ENCODE measurements at regions not wholly inside any gene's neighbourhood (a gene's known extent, or its start where the extent isn't known, plus 50 kb on each side); places are given as distances from the start of the nearest gene placed in this dataset.

GRCh38 chr4:65126200-65126599, 544.1 kb downstream of the EPHA5 start:
- DNase-seq (ENCODE audit: low spot score), result no peak

GRCh38 chr4:65120287-65120686, 550.0 kb downstream of the EPHA5 start:
- DNase-seq (ENCODE audit: low spot score), result no peak

GRCh38 chr4:65102419-65102818, 567.9 kb downstream of the EPHA5 start:
- no peak for DNase-seq (ENCODE audit: low spot score)

- DNase-seq (ENCODE audit: low spot score), result no peak
These were observed 573.7 kb downstream of the EPHA5 start for GRCh38 chr4:65096630-65097029.

- DNase-seq (ENCODE audit: low spot score), result no peak
These were observed 580.6 kb downstream of the EPHA5 start for GRCh38 chr4:65089666-65090065.

- no peak for DNase-seq (ENCODE audit: low spot score)
These were observed 587.2 kb downstream of the EPHA5 start for GRCh38 chr4:65083076-65083475.

GRCh38 chr4:65071564-65071963, 598.7 kb downstream of the EPHA5 start:
- DNase-seq (ENCODE audit: low spot score), result no peak

GRCh38 chr4:65069177-65069576, 601.1 kb downstream of the EPHA5 start:
- no peak for DNase-seq (ENCODE audit: low spot score)

GRCh38 chr4:65066106-65066505, 604.2 kb downstream of the EPHA5 start:
- no peak for DNase-seq (ENCODE audit: low spot score)

- DNase-seq (ENCODE audit: low spot score), result no peak
These were observed 606.7 kb downstream of the EPHA5 start for GRCh38 chr4:65063601-65064000.

GRCh38 chr4:65050786-65051185, 619.5 kb downstream of the EPHA5 start:
- no peak for DNase-seq (ENCODE audit: low spot score)

- no peak for DNase-seq (ENCODE audit: low spot score)
These were observed 623.8 kb downstream of the EPHA5 start for GRCh38 chr4:65046192-65047133.

- DNase-seq (ENCODE audit: low spot score), result no peak
These were observed 624.6 kb upstream of the TECRL start for GRCh38 chr4:65033899-65034298.

- no peak for DNase-seq (ENCODE audit: low spot score)
These were observed 619.3 kb upstream of the TECRL start for GRCh38 chr4:65028592-65028991.

GRCh38 chr4:65023883-65024670, 614.8 kb upstream of the TECRL start:
- no peak for DNase-seq (ENCODE audit: low spot score)

- no peak for DNase-seq (ENCODE audit: low spot score)
These were observed 613.8 kb upstream of the TECRL start for GRCh38 chr4:65023081-65023480.

GRCh38 chr4:65021737-65022136, 612.5 kb upstream of the TECRL start:
- no peak for DNase-seq (ENCODE audit: low spot score)

- no peak for DNase-seq (ENCODE audit: low spot score)
These were observed 611.9 kb upstream of the TECRL start for GRCh38 chr4:65021149-65021548.

GRCh38 chr4:65019775-65020174, 610.5 kb upstream of the TECRL start:
- no peak for DNase-seq (ENCODE audit: low spot score)

GRCh38 chr4:65018313-65018712, 609.1 kb upstream of the TECRL start:
- no peak for DNase-seq (ENCODE audit: low spot score)

- DNase-seq (ENCODE audit: low spot score), result no peak
These were observed 604.8 kb upstream of the TECRL start for GRCh38 chr4:65014078-65014477.

- DNase-seq (ENCODE audit: low spot score), result no peak
These were observed 598.7 kb upstream of the TECRL start for GRCh38 chr4:65007841-65008439.
